ENCODE measurements at regions not wholly inside any gene's neighbourhood (a gene's known extent, or its start where the extent isn't known, plus 50 kb on each side); places are given as distances from the start of the nearest gene placed in this dataset.

- no peaks in the 10 kb centered on the region for H3K36me3 ChIP-seq (ENCODE audit: insufficient read depth, low read length)
- H3K9ac ChIP-seq (ENCODE audit: low read length), result no peak overlapping the region
- Mint-ChIP-seq H3K4me3 (ENCODE audit: unreplicated experiment) (no peak overlapping the region), H3K27me3 (ENCODE audit: low read depth, unreplicated experiment) (no peaks in the 10 kb centered on the region), H3K4me1 (ENCODE audit: low read depth, unreplicated experiment) (peaks cover 5% of the 10 kb centered on the region), H3K36me3 (ENCODE audit: low read depth, unreplicated experiment) (no peaks in the 10 kb centered on the region), H3K27ac (ENCODE audit: unreplicated experiment) (no peak overlapping the region), H3K9me3 (ENCODE audit: unreplicated experiment) (no peaks in the 10 kb centered on the region)
- TF ChIP-seq CTCF (IDR thresholded peaks at IDR 0.05; ENCODE audit: insufficient read depth, low read depth, low read length) (no peak), EZH2 (IDR thresholded peaks at IDR 0.05; ENCODE audit: insufficient read depth, low read length) (no peak)
- no peaks in the 10 kb centered on the region for H3K4me1 ChIP-seq (ENCODE audit: insufficient read depth, low read length)
- DNase-seq (ENCODE audit: low read depth), result no peak
- no peaks in the 10 kb centered on the region for H4K20me1 ChIP-seq (ENCODE audit: insufficient read depth, low read length)
- no peak overlapping the region for H3K27ac ChIP-seq (ENCODE audit: low read depth, low read length)
- H3K27me3 ChIP-seq (ENCODE audit: insufficient read depth, low read length), result no peaks in the 10 kb centered on the region
- no peak overlapping the region for H3K4me3 ChIP-seq (ENCODE audit: insufficient read depth, low read depth, low read length)
- H3K4me2 ChIP-seq (ENCODE audit: low read length), result no peak overlapping the region
- H2AFZ ChIP-seq (ENCODE audit: low read depth, low read length), result no peak overlapping the region
- no peaks in the 10 kb centered on the region for H3K79me2 ChIP-seq (ENCODE audit: insufficient read depth, low read length)
- H3K9me3 ChIP-seq (ENCODE audit: insufficient read depth, low read depth, low read length), result peaks cover 3% of the 10 kb centered on the region
- FAIRE-seq, result no peak
Measured at GRCh38 chr10:54904833-54905232, 103.8 kb upstream of the PCDH15 start.

GRCh38 chr10:54903745-54904144 is 102.7 kb upstream of the PCDH15 start:
- Histone ChIP-seq H3K27ac (ENCODE audit: low read depth, low read length) (no peak overlapping the region), H3K4me1 (ENCODE audit: insufficient read depth, low read length) (no peaks in the 10 kb centered on the region), H2AFZ (ENCODE audit: low read depth, low read length) (no peak overlapping the region), H3K9me3 (ENCODE audit: insufficient read depth, low read depth, low read length) (no peaks in the 10 kb centered on the region), H3K4me2 (ENCODE audit: low read length) (no peak overlapping the region), H4K20me1 (ENCODE audit: insufficient read depth, low read length) (no peaks in the 10 kb centered on the region), H3K36me3 (ENCODE audit: insufficient read depth, low read length) (no peaks in the 10 kb centered on the region), H3K79me2 (ENCODE audit: insufficient read depth, low read length) (no peaks in the 10 kb centered on the region), H3K9ac (ENCODE audit: low read length) (no peak overlapping the region), H3K27me3 (ENCODE audit: insufficient read depth, low read length) (no peaks in the 10 kb centered on the region), H3K4me3 (ENCODE audit: insufficient read depth, low read depth, low read length) (no peak overlapping the region)
- H3K4me1 Mint-ChIP-seq (ENCODE audit: low read depth, unreplicated experiment), result peaks cover 5% of the 10 kb centered on the region
- H3K36me3 Mint-ChIP-seq (ENCODE audit: low read depth, unreplicated experiment), result no peaks in the 10 kb centered on the region
- no peaks in the 10 kb centered on the region for H3K9me3 Mint-ChIP-seq (ENCODE audit: unreplicated experiment)
- no peak overlapping the region for H3K4me3 Mint-ChIP-seq (ENCODE audit: unreplicated experiment)
- no peak for TF ChIP-seq CTCF (IDR thresholded peaks at IDR 0.05; ENCODE audit: insufficient read depth, low read depth, low read length)
- TF ChIP-seq EZH2 (IDR thresholded peaks at IDR 0.05; ENCODE audit: insufficient read depth, low read length), result no peak
- no peak for FAIRE-seq
- DNase-seq (ENCODE audit: low read depth), result no peak
- H3K27ac Mint-ChIP-seq (ENCODE audit: unreplicated experiment), result no peak overlapping the region
- H3K27me3 Mint-ChIP-seq (ENCODE audit: low read depth, unreplicated experiment), result no peaks in the 10 kb centered on the region

GRCh38 chr10:54900584-54900983 is 99.6 kb upstream of the PCDH15 start:
- no peaks in the 10 kb centered on the region for H3K79me2 ChIP-seq (ENCODE audit: insufficient read depth, low read length)
- Mint-ChIP-seq H3K27me3 (ENCODE audit: low read depth, unreplicated experiment) (no peaks in the 10 kb centered on the region), H3K36me3 (ENCODE audit: low read depth, unreplicated experiment) (no peaks in the 10 kb centered on the region), H3K4me3 (ENCODE audit: unreplicated experiment) (no peak overlapping the region), H3K27ac (ENCODE audit: unreplicated experiment) (no peak overlapping the region), H3K9me3 (ENCODE audit: unreplicated experiment) (no peaks in the 10 kb centered on the region), H3K4me1 (ENCODE audit: low read depth, unreplicated experiment) (peaks cover 3% of the 10 kb centered on the region)
- no peak overlapping the region for H2AFZ ChIP-seq (ENCODE audit: low read depth, low read length)
- no peaks in the 10 kb centered on the region for H4K20me1 ChIP-seq (ENCODE audit: insufficient read depth, low read length)
- DNase-seq (ENCODE audit: low read depth), result no peak
- H3K9ac ChIP-seq (ENCODE audit: low read length), result no peak overlapping the region
- no peaks in the 10 kb centered on the region for H3K27me3 ChIP-seq (ENCODE audit: insufficient read depth, low read length)
- no peak for FAIRE-seq
- H3K27ac ChIP-seq (ENCODE audit: low read depth, low read length), result no peak overlapping the region
- no peak for TF ChIP-seq CTCF (IDR thresholded peaks at IDR 0.05; ENCODE audit: insufficient read depth, low read depth, low read length)
- no peak for TF ChIP-seq EZH2 (IDR thresholded peaks at IDR 0.05; ENCODE audit: insufficient read depth, low read length)
- H3K4me3 ChIP-seq (ENCODE audit: insufficient read depth, low read depth, low read length), result no peak overlapping the region
- H3K4me2 ChIP-seq (ENCODE audit: low read length), result no peak overlapping the region
- no peaks in the 10 kb centered on the region for H3K9me3 ChIP-seq (ENCODE audit: insufficient read depth, low read depth, low read length)
- no peaks in the 10 kb centered on the region for H3K36me3 ChIP-seq (ENCODE audit: insufficient read depth, low read length)
- no peaks in the 10 kb centered on the region for H3K4me1 ChIP-seq (ENCODE audit: insufficient read depth, low read length)

Data from astrocyte (in vitro differentiated cells and primary cell).